ENCODE measurements at regions not wholly inside any gene's neighbourhood (a gene's known extent, or its start where the extent isn't known, plus 50 kb on each side); places are given as distances from the start of the nearest gene placed in this dataset.

DNA sequence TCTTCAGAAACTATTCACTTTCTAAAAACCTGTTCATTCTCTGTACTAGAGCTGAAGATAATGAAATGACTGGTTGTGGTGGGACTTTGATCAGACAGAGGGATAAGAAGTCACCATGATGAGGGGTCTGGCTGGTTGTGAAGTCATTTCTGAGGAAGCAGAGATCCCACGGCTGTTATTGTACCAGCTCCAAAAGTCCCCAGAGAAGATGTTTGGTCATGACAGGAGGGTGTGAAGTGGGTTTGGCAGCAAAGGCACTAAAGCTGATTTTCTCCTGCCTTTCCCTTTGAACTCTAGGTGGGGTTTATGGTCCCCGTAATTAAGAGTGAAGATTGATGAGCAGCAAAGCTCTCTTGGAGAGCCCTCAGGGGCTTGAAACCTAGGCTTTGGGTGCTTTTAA lies 103.1 kb upstream of the CACHD1 start:
- Mint-ChIP-seq H3K4me3 (no peak overlapping the region), H3K36me3 (ENCODE audit: low read depth) (no peaks in the 10 kb centered on the region), H3K27me3 (no peaks in the 10 kb centered on the region), H3K4me1 (ENCODE audit: low read depth) (no peaks in the 10 kb centered on the region), H3K27ac (no peak overlapping the region), H3K9me3 (no peaks in the 10 kb centered on the region)
- intact Hi-C loops (cut with DNase I, micrococcal nuclease): no loop called here
- Histone ChIP-seq H3K27ac (ENCODE audit: low read depth in 1 of 2, low read length in 2 of 2) (no peak overlapping the region), H3K36me3 (ENCODE audit: insufficient read depth, low read length) (no peaks in the 10 kb centered on the region), H3K9me3 (ENCODE audit: control insufficient read depth in 1 of 2, insufficient read depth in 1 of 2, low read length in 2 of 2) (no peaks in the 10 kb centered on the region), H3K4me3 (ENCODE audit: low read length) (no peak overlapping the region), H3K27me3 (ENCODE audit: control insufficient read depth in 1 of 2, insufficient read depth in 2 of 2, low read length in 2 of 2) (no peaks in the 10 kb centered on the region), H3K4me1 (ENCODE audit: insufficient read depth, low read length) (no peaks in the 10 kb centered on the region)
- ChIA-PET CTCF (no interaction called here), POLR2A (no interaction called here)
- DNase-seq (no peak), ATAC-seq (ENCODE audit: poor library complexity) (no peak)
- TF ChIP-seq, protein P1, sequence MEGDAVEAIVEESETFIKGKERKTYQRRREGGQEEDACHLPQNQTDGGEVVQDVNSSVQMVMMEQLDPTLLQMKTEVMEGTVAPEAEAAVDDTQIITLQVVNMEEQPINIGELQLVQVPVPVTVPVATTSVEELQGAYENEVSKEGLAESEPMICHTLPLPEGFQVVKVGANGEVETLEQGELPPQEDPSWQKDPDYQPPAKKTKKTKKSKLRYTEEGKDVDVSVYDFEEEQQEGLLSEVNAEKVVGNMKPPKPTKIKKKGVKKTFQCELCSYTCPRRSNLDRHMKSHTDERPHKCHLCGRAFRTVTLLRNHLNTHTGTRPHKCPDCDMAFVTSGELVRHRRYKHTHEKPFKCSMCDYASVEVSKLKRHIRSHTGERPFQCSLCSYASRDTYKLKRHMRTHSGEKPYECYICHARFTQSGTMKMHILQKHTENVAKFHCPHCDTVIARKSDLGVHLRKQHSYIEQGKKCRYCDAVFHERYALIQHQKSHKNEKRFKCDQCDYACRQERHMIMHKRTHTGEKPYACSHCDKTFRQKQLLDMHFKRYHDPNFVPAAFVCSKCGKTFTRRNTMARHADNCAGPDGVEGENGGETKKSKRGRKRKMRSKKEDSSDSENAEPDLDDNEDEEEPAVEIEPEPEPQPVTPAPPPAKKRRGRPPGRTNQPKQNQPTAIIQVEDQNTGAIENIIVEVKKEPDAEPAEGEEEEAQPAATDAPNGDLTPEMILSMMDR (IDR thresholded peaks at IDR 0.05): no peak

- no peaks in the 10 kb centered on the region for H3K4me1 Mint-ChIP-seq (ENCODE audit: low read depth)
- no peaks in the 10 kb centered on the region for H3K27me3 Mint-ChIP-seq
- DNase-seq (no peak), ATAC-seq (ENCODE audit: poor library complexity) (no peak)
- Histone ChIP-seq H3K9me3 (ENCODE audit: control insufficient read depth in 1 of 2, insufficient read depth in 1 of 2, low read length in 2 of 2) (no peaks in the 10 kb centered on the region), H3K27ac (ENCODE audit: low read depth in 1 of 2, low read length in 2 of 2) (no peak overlapping the region), H3K36me3 (ENCODE audit: insufficient read depth, low read length) (no peaks in the 10 kb centered on the region), H3K27me3 (ENCODE audit: control insufficient read depth in 1 of 2, insufficient read depth in 2 of 2, low read length in 2 of 2) (no peaks in the 10 kb centered on the region), H3K4me3 (ENCODE audit: low read length) (no peak overlapping the region), H3K4me1 (ENCODE audit: insufficient read depth, low read length) (no peaks in the 10 kb centered on the region)
- TF ChIP-seq, protein P1 (IDR thresholded peaks at IDR 0.05): no peak
- ChIA-PET CTCF (no interaction called here), POLR2A (no interaction called here)
- H3K27ac Mint-ChIP-seq: no peak overlapping the region
- no peak overlapping the region for H3K4me3 Mint-ChIP-seq
- no peaks in the 10 kb centered on the region for H3K36me3 Mint-ChIP-seq (ENCODE audit: low read depth)
- intact Hi-C loops (cut with DNase I, micrococcal nuclease): no loop called here
- H3K9me3 Mint-ChIP-seq: no peaks in the 10 kb centered on the region
These were observed 101.6 kb upstream of the CACHD1 start for GRCh38 chr1:64368344-64368743.

DNA sequence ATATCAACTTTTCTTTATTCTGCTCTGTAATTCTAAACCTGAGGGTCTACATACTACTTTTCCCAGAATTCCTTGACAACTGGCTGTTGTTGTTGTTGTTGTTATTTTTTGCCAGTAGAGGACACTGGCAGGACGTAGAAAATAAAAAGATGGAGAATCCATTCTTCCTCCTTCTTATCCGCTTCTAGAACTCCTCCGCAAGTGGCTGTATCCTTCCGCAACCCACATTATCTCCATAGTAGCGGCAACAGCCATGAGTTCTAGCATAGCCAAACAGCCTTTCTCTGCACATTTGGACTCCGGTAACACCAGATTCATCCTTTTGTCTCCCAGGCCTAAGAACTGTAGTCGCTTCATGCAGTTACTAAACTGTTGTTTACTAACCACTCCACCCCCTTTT lies 91.1 kb upstream of the CACHD1 start:
- intact Hi-C loops (cut with DNase I, micrococcal nuclease): no loop called here
- ChIA-PET POLR2A (no interaction called here), CTCF (no interaction called here)
- Mint-ChIP-seq H3K27me3 (peaks cover 7% of the 10 kb centered on the region), H3K27ac (no peak overlapping the region), H3K4me3 (no peak overlapping the region), H3K36me3 (ENCODE audit: low read depth) (no peaks in the 10 kb centered on the region), H3K4me1 (ENCODE audit: low read depth) (no peaks in the 10 kb centered on the region), H3K9me3 (no peaks in the 10 kb centered on the region)
- Histone ChIP-seq H3K27ac (ENCODE audit: low read depth in 1 of 2, low read length in 2 of 2) (no peak overlapping the region), H3K36me3 (ENCODE audit: insufficient read depth, low read length) (no peaks in the 10 kb centered on the region), H3K4me3 (ENCODE audit: low read length) (no peak overlapping the region), H3K9me3 (ENCODE audit: control insufficient read depth in 1 of 2, insufficient read depth in 1 of 2, low read length in 2 of 2) (peaks cover 0 to 3% of the 10 kb centered on the region in 2 experiments), H3K27me3 (ENCODE audit: control insufficient read depth in 1 of 2, insufficient read depth in 2 of 2, low read length in 2 of 2) (peaks cover 0 to 10% of the 10 kb centered on the region in 2 experiments), H3K4me1 (ENCODE audit: insufficient read depth, low read length) (no peaks in the 10 kb centered on the region)
- TF ChIP-seq, protein P1 (IDR thresholded peaks at IDR 0.05): no peak
- DNase-seq (no peak), ATAC-seq (ENCODE audit: poor library complexity) (no peak)
